ENCODE measurements at regions not wholly inside any gene's neighbourhood (a gene's known extent, or its start where the extent isn't known, plus 50 kb on each side); places are given as distances from the start of the nearest gene placed in this dataset.

DNA sequence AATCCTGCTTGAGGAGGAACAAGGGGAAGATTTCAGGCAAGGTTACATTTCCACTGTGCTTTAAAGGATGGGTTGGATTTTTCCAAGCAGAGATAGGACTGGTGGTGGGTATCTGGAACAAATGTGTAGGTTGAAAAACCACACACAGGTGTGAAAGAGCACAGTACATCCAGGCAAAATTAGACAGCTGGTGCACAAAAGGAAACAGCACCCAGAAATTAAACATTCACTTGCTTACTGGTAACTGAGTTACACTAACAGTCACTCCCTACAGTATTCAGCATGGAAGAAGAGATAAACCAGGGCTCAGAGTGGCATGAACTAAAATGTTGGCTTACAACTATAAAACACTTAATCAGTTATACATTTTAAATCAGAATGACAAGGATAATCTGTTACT is 81.5 kb upstream of the RASEF start:
- no peak overlapping the region for H2AFZ ChIP-seq (ENCODE audit: insufficient read depth, low read depth, low read length, poor library complexity, severe bottlenecking)
- no peaks in the 10 kb centered on the region for H3K36me3 ChIP-seq (replicated peaks in 1 of 2; ENCODE audit: control insufficient read depth in 1 of 2, insufficient read depth in 2 of 2, low read length in 2 of 2)
- no peaks in the 10 kb centered on the region for H4K20me1 ChIP-seq (ENCODE audit: insufficient read depth, low read length)
- no peak overlapping the region for H3K27ac ChIP-seq (ENCODE audit: low read depth in 1 of 2, low read length in 2 of 2)
- peaks cover 1 to 4% (median 2%) of the 10 kb centered on the region in 3 donors for H3K27me3 Mint-ChIP-seq (ENCODE audit: low read depth in 3 of 3)
- no peaks in the 10 kb centered on the region for H3K79me2 ChIP-seq (ENCODE audit: insufficient read depth, low read length)
- H3K4me3 Mint-ChIP-seq = no peak overlapping the region
- TF ChIP-seq, protein P1, sequence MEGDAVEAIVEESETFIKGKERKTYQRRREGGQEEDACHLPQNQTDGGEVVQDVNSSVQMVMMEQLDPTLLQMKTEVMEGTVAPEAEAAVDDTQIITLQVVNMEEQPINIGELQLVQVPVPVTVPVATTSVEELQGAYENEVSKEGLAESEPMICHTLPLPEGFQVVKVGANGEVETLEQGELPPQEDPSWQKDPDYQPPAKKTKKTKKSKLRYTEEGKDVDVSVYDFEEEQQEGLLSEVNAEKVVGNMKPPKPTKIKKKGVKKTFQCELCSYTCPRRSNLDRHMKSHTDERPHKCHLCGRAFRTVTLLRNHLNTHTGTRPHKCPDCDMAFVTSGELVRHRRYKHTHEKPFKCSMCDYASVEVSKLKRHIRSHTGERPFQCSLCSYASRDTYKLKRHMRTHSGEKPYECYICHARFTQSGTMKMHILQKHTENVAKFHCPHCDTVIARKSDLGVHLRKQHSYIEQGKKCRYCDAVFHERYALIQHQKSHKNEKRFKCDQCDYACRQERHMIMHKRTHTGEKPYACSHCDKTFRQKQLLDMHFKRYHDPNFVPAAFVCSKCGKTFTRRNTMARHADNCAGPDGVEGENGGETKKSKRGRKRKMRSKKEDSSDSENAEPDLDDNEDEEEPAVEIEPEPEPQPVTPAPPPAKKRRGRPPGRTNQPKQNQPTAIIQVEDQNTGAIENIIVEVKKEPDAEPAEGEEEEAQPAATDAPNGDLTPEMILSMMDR (IDR thresholded peaks at IDR 0.05) = no peak
- H3K4me2 ChIP-seq (replicated peaks; ENCODE audit: extremely low read depth, low read length, poor library complexity, severe bottlenecking) = no peak overlapping the region
- peaks cover 4 to 16% (median 8%) of the 10 kb centered on the region in 7 donors for H3K9me3 Mint-ChIP-seq
- H3K4me3 ChIP-seq (replicated peaks in 1 of 3; ENCODE audit: low read depth in 2 of 3, low read length in 3 of 3) = no peak overlapping the region
- H3K4me1 Mint-ChIP-seq = no peaks in the 10 kb centered on the region
- no peak overlapping the region for H3K27ac Mint-ChIP-seq
- H3K36me3 Mint-ChIP-seq = no peaks in the 10 kb centered on the region
- DNase-seq = no peak
- H3K9ac ChIP-seq (ENCODE audit: insufficient read depth, low read length, poor library complexity, severe bottlenecking) = no peak overlapping the region
- no peaks in the 10 kb centered on the region for H3K27me3 ChIP-seq (ENCODE audit: control insufficient read depth in 2 of 2, insufficient read depth in 2 of 2, low read length in 2 of 2)
- no peaks in the 10 kb centered on the region for H3K4me1 ChIP-seq (ENCODE audit: control insufficient read depth in 1 of 2, insufficient read depth in 2 of 2, low read length in 2 of 2)
- peaks cover 0 to 3% of the 10 kb centered on the region in 2 donors for H3K9me3 ChIP-seq (replicated peaks in 1 of 2; ENCODE audit: control insufficient read depth in 1 of 2, insufficient read depth in 1 of 2, low read length in 2 of 2)
- intact Hi-C loops (cut with micrococcal nuclease) = no loop called here

DNA sequence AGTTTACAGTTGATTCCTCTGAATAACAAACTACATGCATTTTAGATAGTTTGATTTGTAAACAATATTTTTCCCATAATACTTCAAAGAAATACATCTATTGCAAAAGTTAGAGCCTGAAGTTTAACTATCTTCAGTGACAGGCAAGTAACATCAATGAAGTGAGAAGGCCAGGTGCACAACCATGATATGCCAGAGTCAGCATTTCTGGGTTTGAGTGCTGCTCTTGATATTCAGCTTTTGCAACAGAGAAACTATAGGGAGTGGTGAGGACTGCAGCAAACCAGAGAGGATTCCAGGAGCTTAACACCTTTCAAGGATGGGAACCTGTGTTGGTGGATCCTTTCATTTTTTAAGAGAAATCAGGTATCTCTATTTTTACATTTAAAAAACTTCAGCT is 79.4 kb upstream of the RASEF start:
- Histone ChIP-seq H2AFZ (ENCODE audit: insufficient read depth, low read depth, low read length, poor library complexity, severe bottlenecking) (no peak overlapping the region), H3K9me3 (replicated peaks in 1 of 2; ENCODE audit: control insufficient read depth in 1 of 2, insufficient read depth in 1 of 2, low read length in 2 of 2) (no peaks in the 10 kb centered on the region), H3K36me3 (replicated peaks in 1 of 2; ENCODE audit: control insufficient read depth in 1 of 2, insufficient read depth in 2 of 2, low read length in 2 of 2) (no peaks in the 10 kb centered on the region), H4K20me1 (ENCODE audit: insufficient read depth, low read length) (no peaks in the 10 kb centered on the region), H3K4me1 (ENCODE audit: control insufficient read depth in 1 of 2, insufficient read depth in 2 of 2, low read length in 2 of 2) (no peaks in the 10 kb centered on the region), H3K4me2 (replicated peaks; ENCODE audit: extremely low read depth, low read length, poor library complexity, severe bottlenecking) (no peak overlapping the region), H3K4me3 (replicated peaks in 1 of 3; ENCODE audit: low read depth in 2 of 3, low read length in 3 of 3) (no peak overlapping the region), H3K9ac (ENCODE audit: insufficient read depth, low read length, poor library complexity, severe bottlenecking) (no peak overlapping the region), H3K27me3 (ENCODE audit: control insufficient read depth in 2 of 2, insufficient read depth in 2 of 2, low read length in 2 of 2) (no peaks in the 10 kb centered on the region), H3K79me2 (ENCODE audit: insufficient read depth, low read length) (no peaks in the 10 kb centered on the region), H3K27ac (ENCODE audit: low read depth in 1 of 2, low read length in 2 of 2) (no peak overlapping the region)
- Mint-ChIP-seq H3K27me3 (ENCODE audit: low read depth in 3 of 3) (peaks cover 1 to 3% (median 2%) of the 10 kb centered on the region in 3 donors), H3K4me3 (no peak overlapping the region), H3K4me1 (no peaks in the 10 kb centered on the region), H3K36me3 (no peaks in the 10 kb centered on the region), H3K9me3 (peaks cover 0 to 5% (median 0%) of the 10 kb centered on the region in 7 donors), H3K27ac (no peak overlapping the region)
- no peak for DNase-seq
- intact Hi-C loops (cut with micrococcal nuclease) = no loop called here
- TF ChIP-seq, protein P1 (IDR thresholded peaks at IDR 0.05) = no peak

Measured in CD14-positive monocyte (primary cell).